ENCODE measurements at regions not wholly inside any gene's neighbourhood (a gene's known extent, or its start where the extent isn't known, plus 50 kb on each side); places are given as distances from the start of the nearest gene placed in this dataset.

- Histone ChIP-seq H3K4me3 (no peak overlapping the region), H3K4me1 (no peaks in the 10 kb centered on the region), H3K27me3 (peaks cover 0 to 10% (median 0%) of the 10 kb centered on the region in 4 donors), H3K36me3 (no peaks in the 10 kb centered on the region), H3K9me3 (peaks cover 0 to 15% (median 0%) of the 10 kb centered on the region in 3 donors), H3K27ac (no peak overlapping the region)
- TF ChIP-seq CTCF (IDR thresholded peaks at IDR 0.05) (no peak), POLR2A (IDR thresholded peaks at IDR 0.05) (no peak)
- DNase-seq: no peak
- 80 to 82% methylated on average over 7 to 8 of the region's 8 CpGs for WGBS, 2 donors
- intact Hi-C loops (cut with DNase I): no loop called here
Measured at GRCh38 chr3:43913036-43913948, 222.6 kb downstream of the ABHD5 start.

GRCh38 chr3:43914269-43914668 lies 223.5 kb downstream of the ABHD5 start:
- no peak for DNase-seq
- 63 to 83% methylated on average over 2 of the region's 2 CpGs for WGBS, 2 donors
- no peak overlapping the region for H3K4me3 ChIP-seq
- intact Hi-C loops (cut with DNase I): no loop called here
- TF ChIP-seq CTCF (IDR thresholded peaks at IDR 0.05) (no peak), POLR2A (IDR thresholded peaks at IDR 0.05) (no peak)
- H3K36me3 ChIP-seq: no peaks in the 10 kb centered on the region
- peaks cover 0 to 10% (median 0%) of the 10 kb centered on the region in 4 donors for H3K27me3 ChIP-seq
- H3K27ac ChIP-seq: no peak overlapping the region
- no peaks in the 10 kb centered on the region for H3K4me1 ChIP-seq
- H3K9me3 ChIP-seq: peaks cover 0 to 15% (median 0%) of the 10 kb centered on the region in 3 donors

GRCh38 chr3:43915546-43915945 lies 224.8 kb downstream of the ABHD5 start:
- intact Hi-C loops (cut with DNase I): no loop called here
- Histone ChIP-seq H3K9me3 (peaks cover 0 to 15% (median 0%) of the 10 kb centered on the region in 3 donors), H3K36me3 (no peaks in the 10 kb centered on the region), H3K27ac (no peak overlapping the region), H3K27me3 (peaks cover 0 to 15% (median 0%) of the 10 kb centered on the region in 4 donors), H3K4me3 (no peak overlapping the region), H3K4me1 (no peaks in the 10 kb centered on the region)
- TF ChIP-seq CTCF (IDR thresholded peaks at IDR 0.05) (no peak), POLR2A (IDR thresholded peaks at IDR 0.05) (no peak)
- WGBS, 2 donors: 82 to 96% methylated on average over 1 of the region's 1 CpG
- DNase-seq: no peak

- Histone ChIP-seq H3K4me1 (no peaks in the 10 kb centered on the region), H3K36me3 (no peaks in the 10 kb centered on the region), H3K9me3 (peaks cover 0 to 15% (median 0%) of the 10 kb centered on the region in 3 donors), H3K4me3 (no peak overlapping the region), H3K27ac (no peak overlapping the region), H3K27me3 (peaks cover 0 to 25% (median 0%) of the 10 kb centered on the region in 4 donors)
- no peak for DNase-seq
- TF ChIP-seq POLR2A (IDR thresholded peaks at IDR 0.05) (no peak), CTCF (IDR thresholded peaks at IDR 0.05) (no peak)
- 75 to 94% methylated on average over 3 of the region's 3 CpGs for WGBS, 2 donors
- intact Hi-C loops (cut with DNase I): no loop called here
Measured at GRCh38 chr3:43917361-43917760, 226.6 kb downstream of the ABHD5 start.

GRCh38 chr3:43919029-43919428 lies 228.3 kb downstream of the ABHD5 start:
- intact Hi-C loops (cut with DNase I): no loop called here
- Histone ChIP-seq H3K9me3 (peaks cover 0 to 15% (median 0%) of the 10 kb centered on the region in 3 donors), H3K27ac (no peak overlapping the region), H3K4me3 (no peak overlapping the region), H3K27me3 (peaks cover 0 to 42% (median 0%) of the 10 kb centered on the region in 4 donors), H3K4me1 (peaks cover 0 to 9% (median 3%) of the 10 kb centered on the region in 3 donors), H3K36me3 (no peaks in the 10 kb centered on the region)
- TF ChIP-seq CTCF (IDR thresholded peaks at IDR 0.05): no peak
- no peak for TF ChIP-seq POLR2A (IDR thresholded peaks at IDR 0.05)
- DNase-seq: no peak
- WGBS, 2 donors: 38 to 41% methylated on average over 7 of the region's 7 CpGs
